ENCODE measurements at regions not wholly inside any gene's neighbourhood (a gene's known extent, or its start where the extent isn't known, plus 50 kb on each side); places are given as distances from the start of the nearest gene placed in this dataset.
A peak's percentile ranks its signal among the peaks of the same experiment; 100 is the strongest.

DNA sequence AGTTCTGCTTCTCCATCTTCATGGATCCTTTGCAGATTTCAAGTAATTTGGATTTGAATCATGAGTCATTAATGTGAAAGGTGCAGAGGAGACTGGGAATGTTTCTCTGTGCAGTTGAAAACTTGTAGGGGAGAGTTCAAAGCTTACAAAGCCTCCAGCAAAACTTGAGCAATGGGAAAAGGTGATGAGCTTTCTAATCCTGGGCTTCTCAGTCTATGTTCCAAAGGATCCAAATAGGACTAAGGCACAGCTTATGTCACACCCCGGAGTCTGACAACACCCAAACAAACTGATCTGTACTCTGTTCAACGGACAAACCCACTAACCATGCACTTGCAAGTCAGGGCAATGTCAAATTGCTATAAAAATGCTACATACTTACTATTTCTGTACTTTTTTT, 134.8 kb downstream of the DUSP6 start:
- no peaks in the 10 kb centered on the region for H3K9me3 ChIP-seq
- no peaks in the 10 kb centered on the region for H3K4me1 ChIP-seq
- no peaks in the 10 kb centered on the region for H3K27me3 ChIP-seq
- H3K27ac ChIP-seq: no peak overlapping the region
- H3K36me3 ChIP-seq: no peaks in the 10 kb centered on the region
- TF ChIP-seq, protein P1, sequence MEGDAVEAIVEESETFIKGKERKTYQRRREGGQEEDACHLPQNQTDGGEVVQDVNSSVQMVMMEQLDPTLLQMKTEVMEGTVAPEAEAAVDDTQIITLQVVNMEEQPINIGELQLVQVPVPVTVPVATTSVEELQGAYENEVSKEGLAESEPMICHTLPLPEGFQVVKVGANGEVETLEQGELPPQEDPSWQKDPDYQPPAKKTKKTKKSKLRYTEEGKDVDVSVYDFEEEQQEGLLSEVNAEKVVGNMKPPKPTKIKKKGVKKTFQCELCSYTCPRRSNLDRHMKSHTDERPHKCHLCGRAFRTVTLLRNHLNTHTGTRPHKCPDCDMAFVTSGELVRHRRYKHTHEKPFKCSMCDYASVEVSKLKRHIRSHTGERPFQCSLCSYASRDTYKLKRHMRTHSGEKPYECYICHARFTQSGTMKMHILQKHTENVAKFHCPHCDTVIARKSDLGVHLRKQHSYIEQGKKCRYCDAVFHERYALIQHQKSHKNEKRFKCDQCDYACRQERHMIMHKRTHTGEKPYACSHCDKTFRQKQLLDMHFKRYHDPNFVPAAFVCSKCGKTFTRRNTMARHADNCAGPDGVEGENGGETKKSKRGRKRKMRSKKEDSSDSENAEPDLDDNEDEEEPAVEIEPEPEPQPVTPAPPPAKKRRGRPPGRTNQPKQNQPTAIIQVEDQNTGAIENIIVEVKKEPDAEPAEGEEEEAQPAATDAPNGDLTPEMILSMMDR (IDR thresholded peaks at IDR 0.05): no peak
- TF ChIP-seq POLR2A (IDR thresholded peaks at IDR 0.05): no peak
- H3K4me3 ChIP-seq: no peak overlapping the region
- no peak for DNase-seq
- intact Hi-C loops (cut with DNase I; ENCODE audit: low total_unique reads): no loop called here

DNA sequence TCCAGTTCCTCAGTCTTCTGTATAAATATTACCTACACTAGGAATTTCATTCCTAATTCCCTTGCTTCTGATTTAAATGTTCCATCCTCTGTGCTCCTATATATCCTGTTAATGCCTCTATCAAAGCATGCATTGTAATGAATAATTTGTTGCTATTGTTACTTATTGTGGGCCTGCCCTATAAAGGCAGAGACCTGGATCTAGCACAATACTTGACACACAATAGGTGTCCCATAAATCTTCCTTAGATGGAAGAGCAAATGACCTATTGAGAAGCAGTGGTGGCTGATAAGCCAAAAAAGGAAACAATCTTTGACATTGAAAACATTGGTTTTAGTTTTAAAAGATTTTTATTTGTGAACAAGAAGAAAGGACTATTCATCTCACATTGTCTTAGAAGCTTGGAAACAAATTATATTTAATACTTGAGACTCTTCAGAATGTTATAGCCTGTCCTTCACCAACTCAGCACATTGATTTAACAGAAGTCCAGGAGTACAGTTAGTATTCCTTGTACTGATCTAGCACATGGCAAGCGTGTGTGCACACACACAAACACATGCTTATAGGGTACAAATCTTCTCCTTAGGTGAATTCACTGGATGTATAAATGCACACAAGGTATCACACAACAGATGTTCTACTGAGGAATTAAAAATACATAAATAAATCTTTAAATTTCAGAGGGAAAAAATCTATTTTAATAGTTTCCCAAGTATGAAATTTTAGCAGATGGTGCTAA, 135.9 kb downstream of the DUSP6 start:
- Histone ChIP-seq H3K27me3 (no peaks in the 10 kb centered on the region), H3K4me3 (no peak overlapping the region), H3K4me1 (no peaks in the 10 kb centered on the region), H3K9me3 (no peaks in the 10 kb centered on the region), H3K27ac (no peak overlapping the region), H3K36me3 (no peaks in the 10 kb centered on the region)
- no peak for DNase-seq
- TF ChIP-seq POLR2A (IDR thresholded peaks at IDR 0.05): no peak
- TF ChIP-seq, protein P1 (IDR thresholded peaks at IDR 0.05): no peak
- intact Hi-C loops (cut with DNase I; ENCODE audit: low total_unique reads): no loop called here

DNA sequence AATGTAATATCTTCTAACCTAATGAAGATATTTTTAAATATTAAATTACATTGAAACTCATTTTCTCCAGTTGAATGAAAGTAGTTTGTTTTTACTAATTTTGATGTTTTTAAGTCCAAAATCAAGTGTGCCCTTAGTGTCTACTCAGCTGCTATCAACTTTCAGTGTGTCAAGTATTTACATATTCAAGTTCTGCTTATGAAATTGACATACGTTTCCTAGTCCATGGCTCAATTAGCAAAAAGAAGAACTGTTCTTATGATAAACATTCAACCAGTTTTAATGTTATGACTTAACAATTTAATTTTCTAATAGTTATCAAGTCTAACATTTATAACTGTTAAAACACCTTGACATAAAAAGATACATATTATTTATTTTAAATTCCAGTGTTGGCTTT, 137.1 kb downstream of the DUSP6 start:
- Histone ChIP-seq H3K4me3 (no peak overlapping the region), H3K27me3 (no peaks in the 10 kb centered on the region), H3K36me3 (no peaks in the 10 kb centered on the region), H3K4me1 (no peaks in the 10 kb centered on the region), H3K27ac (no peak overlapping the region), H3K9me3 (no peaks in the 10 kb centered on the region)
- intact Hi-C loops (cut with DNase I; ENCODE audit: low total_unique reads): no loop called here
- DNase-seq: no peak
- no peak for TF ChIP-seq POLR2A (IDR thresholded peaks at IDR 0.05)
- TF ChIP-seq, protein P1 (IDR thresholded peaks at IDR 0.05): no peak

DNA sequence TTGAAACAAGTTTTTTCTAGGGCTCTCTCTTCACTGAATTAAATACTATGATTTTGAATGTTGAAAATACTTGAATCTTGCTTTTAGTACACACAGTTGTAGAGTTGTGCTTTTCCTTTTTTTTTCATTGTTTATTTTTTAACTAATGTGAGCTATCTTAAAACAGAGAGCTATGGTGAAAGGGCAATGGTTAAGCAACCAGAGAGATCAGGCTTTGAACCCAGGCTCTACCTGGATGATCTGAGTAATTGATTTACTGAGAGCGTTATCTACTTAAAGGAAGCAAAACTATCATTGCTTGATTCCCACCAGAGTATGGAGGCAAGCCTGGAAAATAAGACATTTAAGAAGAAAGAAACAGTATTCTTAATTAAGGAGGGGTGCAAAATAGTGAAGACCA, 138.6 kb downstream of the DUSP6 start:
- no peaks in the 10 kb centered on the region for H3K4me1 ChIP-seq
- TF ChIP-seq, protein P1 (IDR thresholded peaks at IDR 0.05): no peak
- TF ChIP-seq POLR2A (IDR thresholded peaks at IDR 0.05): no peak
- no peak overlapping the region for H3K4me3 ChIP-seq
- no peak for DNase-seq
- no peaks in the 10 kb centered on the region for H3K36me3 ChIP-seq
- no peaks in the 10 kb centered on the region for H3K9me3 ChIP-seq
- H3K27ac ChIP-seq: no peak overlapping the region
- intact Hi-C loops (cut with DNase I; ENCODE audit: low total_unique reads): no loop called here
- H3K27me3 ChIP-seq: no peaks in the 10 kb centered on the region

DNA sequence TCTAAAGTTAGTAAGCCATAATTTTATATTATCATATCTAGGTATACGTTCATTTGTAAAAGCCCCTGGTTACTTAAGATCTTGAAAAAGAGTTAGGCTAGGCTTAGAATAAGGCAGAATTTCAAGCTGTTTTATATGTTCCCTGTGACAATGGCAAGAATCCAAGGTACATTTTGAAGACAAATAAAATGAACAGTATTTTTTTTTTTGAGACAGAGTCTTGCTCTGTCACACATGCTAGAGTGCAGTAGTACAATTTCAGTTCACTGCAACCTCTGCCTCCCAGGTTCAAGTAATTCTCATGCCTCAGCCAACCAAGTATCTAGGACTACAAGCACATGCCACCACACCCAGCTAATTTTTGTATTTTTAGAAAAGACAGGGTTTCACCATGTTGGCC, 139.2 kb downstream of the DUSP6 start:
- H3K27ac ChIP-seq: peak overlapping the region in 1 of 2 donors; percentile 38
- TF ChIP-seq, protein P1 (IDR thresholded peaks at IDR 0.05): no peak
- no peak for TF ChIP-seq POLR2A (IDR thresholded peaks at IDR 0.05)

More for the DNA sequence above, 139.2 kb downstream of the DUSP6 start:
- DNase-seq: no peak
- no peaks in the 10 kb centered on the region for H3K9me3 ChIP-seq
- H3K27me3 ChIP-seq: no peaks in the 10 kb centered on the region
- no peak overlapping the region for H3K4me3 ChIP-seq
- intact Hi-C loops (cut with DNase I; ENCODE audit: low total_unique reads): no loop called here
- no peaks in the 10 kb centered on the region for H3K36me3 ChIP-seq
- no peaks in the 10 kb centered on the region for H3K4me1 ChIP-seq
